CD14-positive monocyte (primary cell): ENCODE measurements at regions not wholly inside any gene's neighbourhood (a gene's known extent, or its start where the extent isn't known, plus 50 kb on each side); places are given as distances from the start of the nearest gene placed in this dataset.

Source experiments
- DNase-seq, 3 donors: peaks; one replicate each; pipeline ENCODE4 v3.0.0-alpha.2; 2011 to 2022
- H2AFZ ChIP-seq: 2 replicates; pipeline ENCODE4 v1.6.0; 2012; ENCODE audit warnings: mild to moderate bottlenecking, low read depth, low read length, inconsistent platforms; ENCODE audit not compliant: insufficient read depth, poor library complexity, severe bottlenecking
- H3K27ac ChIP-seq, 2 donors: 1 replicate in 1 of 2; 2 replicates in 1 of 2; pipeline ENCODE4 v1.5.1; 2012 to 2013; ENCODE audit warnings: low read length in 2 of 2, control low read depth in 1 of 2, inconsistent platforms in 1 of 2, low read depth in 1 of 2, mild to moderate bottlenecking in 1 of 2
- H3K27me3 ChIP-seq, 2 donors: one replicate each; pipeline versions ENCODE4 v1.6.0 to v1.6.1; 2011 to 2013; ENCODE audit warnings: low read length in 2 of 2; ENCODE audit not compliant: control insufficient read depth in 2 of 2, insufficient read depth in 2 of 2
- H3K36me3 ChIP-seq, 2 donors: replicated peaks in 1 of 2; 1 replicate in 1 of 2; 2 replicates in 1 of 2; pipeline versions ENCODE4 v1.5.1 to v1.6.1; 2012 to 2013; ENCODE audit warnings: low read length in 2 of 2, control low read depth in 1 of 2, inconsistent platforms in 1 of 2, mild to moderate bottlenecking in 1 of 2; ENCODE audit not compliant: insufficient read depth in 2 of 2, control insufficient read depth in 1 of 2
- H3K4me1 ChIP-seq, 2 donors: 1 replicate in 1 of 2; 2 replicates in 1 of 2; pipeline versions ENCODE4 v1.5.1 to v1.6.1; 2012 to 2013; ENCODE audit warnings: low read length in 2 of 2, control low read depth in 1 of 2, inconsistent platforms in 1 of 2, mild to moderate bottlenecking in 1 of 2, moderate library complexity in 1 of 2; ENCODE audit not compliant: insufficient read depth in 2 of 2, control insufficient read depth in 1 of 2
- H3K4me2 ChIP-seq: replicated peaks from 2 replicates; pipeline ENCODE3; 2012; ENCODE audit warnings: low read length, moderate library complexity, mild to moderate bottlenecking; ENCODE audit not compliant: poor library complexity, severe bottlenecking; ENCODE audit errors: extremely low read depth
- H3K4me3 ChIP-seq, 3 experiments: fragments of 200-600 bp in 1 of 3; sonication (generic) in 1 of 3; replicated peaks in 1 of 3; 1 replicate in 2 of 3; 2 replicates in 1 of 3; pipeline ENCODE4 v1.5.1; 2011 to 2013; ENCODE audit warnings: low read length in 3 of 3, mild to moderate bottlenecking in 3 of 3, control low read depth in 2 of 3, low read depth in 2 of 3, inconsistent platforms in 1 of 3, moderate library complexity in 1 of 3
- H3K79me2 ChIP-seq: 2 replicates; pipeline ENCODE4 v1.6.0; 2012; ENCODE audit warnings: mild to moderate bottlenecking, control low read depth, inconsistent platforms, low read length, moderate library complexity; ENCODE audit not compliant: insufficient read depth
- H3K9ac ChIP-seq: 2 replicates; pipeline ENCODE4 v1.6.0; 2017; ENCODE audit warnings: low read length, mild to moderate bottlenecking; ENCODE audit not compliant: insufficient read depth, poor library complexity, severe bottlenecking
- H3K9me3 ChIP-seq, 2 donors: replicated peaks in 1 of 2; 1 replicate in 1 of 2; 2 replicates in 1 of 2; pipeline versions ENCODE4 v1.5.1 to v1.6.1; 2012 to 2013; ENCODE audit warnings: low read length in 2 of 2, control low read depth in 1 of 2; ENCODE audit not compliant: control insufficient read depth in 1 of 2, insufficient read depth in 1 of 2
- H4K20me1 ChIP-seq: 2 replicates; pipeline ENCODE4 v1.6.0; 2012; ENCODE audit warnings: mild to moderate bottlenecking, low read length, control low read depth, moderate library complexity; ENCODE audit not compliant: insufficient read depth
- H3K27ac Mint-ChIP-seq, 7 donors: one replicate each; pipeline ENCODE4 v1.8.0; 2020; ENCODE audit warnings: mild to moderate bottlenecking in 7 of 7, mixed read lengths in 7 of 7, moderate library complexity in 6 of 7, inconsistent platforms in 2 of 7
- H3K27me3 Mint-ChIP-seq, 3 donors: one replicate each; pipeline ENCODE4 v1.8.0; 2021 to 2022; ENCODE audit warnings: low read depth in 3 of 3, mild to moderate bottlenecking in 3 of 3, mixed read lengths in 3 of 3, moderate library complexity in 3 of 3, inconsistent platforms in 1 of 3
- H3K36me3 Mint-ChIP-seq, 2 donors: one replicate each; pipeline ENCODE4 v1.8.0; 2020; ENCODE audit warnings: mixed read lengths in 2 of 2, inconsistent platforms in 1 of 2, mild to moderate bottlenecking in 1 of 2
- H3K4me1 Mint-ChIP-seq: one replicate; pipeline ENCODE4 v1.8.0; 2020; ENCODE audit warnings: mild to moderate bottlenecking, mixed read lengths
- H3K4me3 Mint-ChIP-seq, 2 donors: one replicate each; pipeline ENCODE4 v1.8.0; 2020; ENCODE audit warnings: mild to moderate bottlenecking in 2 of 2, mixed read lengths in 2 of 2, moderate library complexity in 1 of 2
- H3K9me3 Mint-ChIP-seq, 7 donors: one replicate each; pipeline ENCODE4 v1.8.0; 2020 to 2022; ENCODE audit warnings: mixed read lengths in 7 of 7, mild to moderate bottlenecking in 6 of 7, moderate library complexity in 6 of 7, inconsistent platforms in 2 of 7
- WGBS: methylation state at CpG from one replicate; pipeline ENCODE4 v1.1.5; 2013; ENCODE audit warnings: missing lambda C conversion rate; ENCODE audit not compliant: insufficient coverage; 5-methylcytosine and 5-hydroxymethylcytosine counted together
- intact Hi-C, 2 donors: fragments of 100-400 bp; cut with micrococcal nuclease; formaldehyde crosslinking; loops; one replicate each; pipeline versions ENCODE4 v1.15.0 to v1.15.1; 2023
- TF ChIP-seq, protein P1 (sequence below): fragments of 200-600 bp; IDR thresholded peaks from one replicate; pipeline ENCODE4 v1.8.0; 2022; ENCODE audit warnings: antibody characterized with exemption, mild to moderate bottlenecking

DNA sequence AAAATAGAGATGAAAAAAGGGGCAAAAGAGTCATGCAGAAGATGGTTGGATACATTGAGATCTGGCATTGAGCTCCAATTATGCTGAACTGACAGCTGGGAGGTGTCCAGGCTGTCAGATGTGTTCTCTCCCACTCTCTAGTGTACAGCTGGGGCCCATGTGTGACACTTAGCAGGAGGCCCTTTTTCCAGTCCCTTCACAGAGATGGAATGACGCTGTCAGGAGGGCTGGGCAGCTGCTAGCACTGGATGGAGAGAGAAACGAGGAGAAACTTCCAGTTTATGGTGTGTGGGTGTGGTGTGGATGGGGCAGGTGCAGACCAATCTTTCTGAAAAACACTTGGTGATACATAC is 437.7 kb upstream of the HS6ST1 start:
- Histone ChIP-seq H2AFZ (no peak overlapping the region), H3K9me3 (no peaks in the 10 kb centered on the region), H3K4me1 (peaks cover 4 to 8% of the 10 kb centered on the region in 2 donors), H3K4me2 (no peak overlapping the region), H3K79me2 (no peaks in the 10 kb centered on the region), H3K27ac (no peak overlapping the region), H3K27me3 (no peaks in the 10 kb centered on the region), H3K9ac (no peak overlapping the region), H3K4me3 (no peak overlapping the region), H3K36me3 (no peaks in the 10 kb centered on the region), H4K20me1 (no peaks in the 10 kb centered on the region)
- no peak overlapping the region for H3K4me3 Mint-ChIP-seq
- H3K4me1 Mint-ChIP-seq = peaks cover 18% of the 10 kb centered on the region
- no peak overlapping the region for H3K27ac Mint-ChIP-seq
- peaks cover 8 to 12% (median 8%) of the 10 kb centered on the region in 3 donors for H3K27me3 Mint-ChIP-seq
- no peaks in the 10 kb centered on the region for H3K36me3 Mint-ChIP-seq
- no peaks in the 10 kb centered on the region for H3K9me3 Mint-ChIP-seq
- TF ChIP-seq, protein P1, sequence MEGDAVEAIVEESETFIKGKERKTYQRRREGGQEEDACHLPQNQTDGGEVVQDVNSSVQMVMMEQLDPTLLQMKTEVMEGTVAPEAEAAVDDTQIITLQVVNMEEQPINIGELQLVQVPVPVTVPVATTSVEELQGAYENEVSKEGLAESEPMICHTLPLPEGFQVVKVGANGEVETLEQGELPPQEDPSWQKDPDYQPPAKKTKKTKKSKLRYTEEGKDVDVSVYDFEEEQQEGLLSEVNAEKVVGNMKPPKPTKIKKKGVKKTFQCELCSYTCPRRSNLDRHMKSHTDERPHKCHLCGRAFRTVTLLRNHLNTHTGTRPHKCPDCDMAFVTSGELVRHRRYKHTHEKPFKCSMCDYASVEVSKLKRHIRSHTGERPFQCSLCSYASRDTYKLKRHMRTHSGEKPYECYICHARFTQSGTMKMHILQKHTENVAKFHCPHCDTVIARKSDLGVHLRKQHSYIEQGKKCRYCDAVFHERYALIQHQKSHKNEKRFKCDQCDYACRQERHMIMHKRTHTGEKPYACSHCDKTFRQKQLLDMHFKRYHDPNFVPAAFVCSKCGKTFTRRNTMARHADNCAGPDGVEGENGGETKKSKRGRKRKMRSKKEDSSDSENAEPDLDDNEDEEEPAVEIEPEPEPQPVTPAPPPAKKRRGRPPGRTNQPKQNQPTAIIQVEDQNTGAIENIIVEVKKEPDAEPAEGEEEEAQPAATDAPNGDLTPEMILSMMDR = no peak
- DNase-seq = no peak
- intact Hi-C loops = loop anchor here (10.0 kb wide), 2 partner anchors 432 to 442 kb away; partner anchors contain the start of gene HS6ST1 (in 1 of the 2)
- WGBS = 100% methylated on average over 1 of the region's 2 CpGs

DNA sequence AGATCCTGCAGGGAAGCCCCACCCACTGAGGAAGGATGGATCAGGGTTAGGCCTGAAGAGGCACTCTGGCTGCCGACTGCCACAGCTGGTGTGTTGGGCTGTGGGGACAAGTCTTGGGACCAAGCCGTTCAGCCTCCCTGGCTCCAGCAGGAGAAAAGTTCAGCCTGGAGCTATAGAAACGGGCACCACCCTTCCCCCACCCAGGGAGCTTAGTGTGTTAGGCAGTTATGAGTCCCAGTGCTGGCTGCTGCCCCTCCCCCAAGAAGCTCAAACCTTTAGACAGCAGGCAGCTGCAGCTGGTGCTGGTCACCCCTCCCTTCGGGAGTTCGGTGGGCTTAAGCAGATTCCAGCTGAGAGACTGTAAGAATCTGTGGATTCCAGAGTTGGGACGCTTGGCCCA is 447.1 kb upstream of the HS6ST1 start:
- H3K27ac ChIP-seq = no peak overlapping the region
- DNase-seq = no peak
- no peaks in the 10 kb centered on the region for H3K79me2 ChIP-seq
- intact Hi-C loops = no loop called here
- no peaks in the 10 kb centered on the region for H4K20me1 ChIP-seq
- no peak overlapping the region for H2AFZ ChIP-seq
- no peaks in the 10 kb centered on the region for H3K4me1 ChIP-seq
- H3K27ac Mint-ChIP-seq = no peak overlapping the region
- H3K9me3 ChIP-seq = no peaks in the 10 kb centered on the region
- H3K4me3 Mint-ChIP-seq = no peak overlapping the region
- H3K4me1 Mint-ChIP-seq = no peaks in the 10 kb centered on the region
- H3K36me3 Mint-ChIP-seq = no peaks in the 10 kb centered on the region
- H3K9me3 Mint-ChIP-seq = peaks cover 12 to 22% (median 14%) of the 10 kb centered on the region in 7 donors
- H3K27me3 ChIP-seq = no peaks in the 10 kb centered on the region
- H3K27me3 Mint-ChIP-seq = peaks cover 0 to 2% (median 2%) of the 10 kb centered on the region in 3 donors
- no peak overlapping the region for H3K4me3 ChIP-seq
- TF ChIP-seq, protein P1 = no peak
- no peak overlapping the region for H3K4me2 ChIP-seq
- no peak overlapping the region for H3K9ac ChIP-seq
- H3K36me3 ChIP-seq = no peaks in the 10 kb centered on the region
- 100% methylated on average over 2 of the region's 6 CpGs for WGBS
